Subcutaneous abdominal adipose tissue (tissue), 5 donors: ENCODE measurements at regions not wholly inside any gene's neighbourhood (a gene's known extent, or its start where the extent isn't known, plus 50 kb on each side); places are given as distances from the start of the nearest gene placed in this dataset.
"Not testable (repeated sequence)": the region's sequence is repeated elsewhere in the genome, so short reads cannot be mapped to it uniquely, and the experiment has no call there.

Experiments
- H3K27ac ChIP-seq: one replicate; pipeline ENCODE4 v1.7.0; 2013; ENCODE audit warnings: low read depth, mild to moderate bottlenecking, inconsistent platforms, low read length, moderate library complexity
- H3K27me3 ChIP-seq, 5 donors: one replicate each; pipeline ENCODE4 v1.7.0; 2013; ENCODE audit warnings: low read length in 5 of 5, inconsistent platforms in 1 of 5; ENCODE audit not compliant: control insufficient read depth in 5 of 5, insufficient read depth in 4 of 5
- H3K36me3 ChIP-seq, 5 donors: one replicate each; pipeline ENCODE4 v1.7.0; 2013; ENCODE audit warnings: low read length in 5 of 5; ENCODE audit not compliant: control insufficient read depth in 5 of 5, insufficient read depth in 5 of 5
- H3K4me1 ChIP-seq, 5 donors: one replicate each; pipeline ENCODE4 v1.7.0; 2013; ENCODE audit warnings: low read length in 5 of 5, mild to moderate bottlenecking in 3 of 5, moderate library complexity in 1 of 5; ENCODE audit not compliant: control insufficient read depth in 5 of 5, insufficient read depth in 5 of 5
- H3K4me3 ChIP-seq, 5 donors: one replicate each; pipeline ENCODE4 v1.7.0; 2013; ENCODE audit warnings: low read length in 5 of 5, low read depth in 1 of 5
- H3K9ac ChIP-seq, 5 donors: one replicate each; pipeline ENCODE4 v1.7.0; 2013; ENCODE audit warnings: low read length in 5 of 5, mild to moderate bottlenecking in 4 of 5, moderate library complexity in 3 of 5
- H3K9me3 ChIP-seq, 5 donors: one replicate each; pipeline ENCODE4 v1.7.0; 2013; ENCODE audit warnings: low read length in 5 of 5; ENCODE audit not compliant: control insufficient read depth in 5 of 5
- donor health status: healthy.
- donor health status: healthy.
- donor health status: healthy.
- donor health status: healthy.
- donor health status: healthy.

DNA sequence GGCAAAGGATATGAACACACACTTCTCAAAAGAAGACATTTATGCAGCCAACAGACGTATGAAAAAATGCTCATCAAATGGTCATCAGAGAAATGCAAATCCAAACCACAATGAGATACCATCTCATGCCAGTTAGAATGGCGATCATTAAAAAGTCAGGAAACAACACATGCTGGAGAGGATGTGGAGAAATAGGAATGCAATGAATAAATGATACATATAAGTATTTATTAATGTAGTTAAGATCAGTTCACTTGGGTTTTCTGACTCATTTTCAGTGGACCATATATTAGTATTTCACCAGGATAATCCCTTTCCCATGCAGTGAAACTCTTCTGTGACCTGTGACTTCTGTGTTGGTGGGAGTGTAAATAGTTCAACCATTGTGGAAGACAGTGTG, 110.1 kb downstream of the ATXN3L start:
- not testable (repeated sequence) for H3K9ac ChIP-seq, H3K36me3 ChIP-seq, H3K27ac ChIP-seq, H3K9me3 ChIP-seq, H3K27me3 ChIP-seq, H3K4me3 ChIP-seq
- H3K4me1 ChIP-seq: peaks cover 0 to 19% (median 8%) of the 10 kb centered on the region in 5 donors

DNA sequence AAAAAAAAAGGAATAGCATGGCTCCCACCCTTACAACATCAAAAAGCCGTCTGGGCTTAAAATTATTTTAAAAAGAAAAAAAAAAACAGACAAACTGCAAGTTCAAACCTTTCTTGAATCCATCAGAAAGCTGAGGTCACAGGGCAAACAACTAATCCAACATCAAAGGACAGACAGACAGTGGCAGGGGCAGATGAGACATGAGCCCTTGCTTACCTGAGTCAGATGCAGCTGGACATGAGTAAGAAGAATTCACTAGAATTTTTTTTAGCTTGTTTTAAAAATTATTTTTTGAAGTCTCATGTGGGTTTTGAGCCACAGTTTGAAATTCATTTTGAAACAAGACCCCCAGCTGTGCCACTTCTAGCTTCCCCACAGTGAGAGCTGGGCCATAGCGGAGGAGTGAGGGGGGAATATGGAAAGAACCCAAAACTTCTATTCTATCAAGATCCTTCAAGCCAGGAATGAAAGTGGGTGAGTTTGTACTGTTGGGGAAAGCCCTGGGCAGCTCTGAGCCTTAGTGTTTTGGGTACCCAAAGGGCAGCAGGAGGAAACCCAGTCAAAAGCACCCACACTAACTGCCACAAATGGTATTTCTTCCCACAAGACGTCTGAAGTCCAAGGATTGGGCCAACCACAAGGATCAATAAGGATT, 111.4 kb downstream of the ATXN3L start:
- Histone ChIP-seq H3K4me3 (no peak overlapping the region), H3K4me1 (peaks cover 0 to 17% (median 8%) of the 10 kb centered on the region in 5 donors), H3K9me3 (peaks cover 0 to 2% (median 0%) of the 10 kb centered on the region in 5 donors), H3K27me3 (peaks cover 0 to 7% (median 0%) of the 10 kb centered on the region in 5 donors), H3K9ac (no peak overlapping the region), H3K27ac (no peak overlapping the region), H3K36me3 (no peaks in the 10 kb centered on the region)

DNA sequence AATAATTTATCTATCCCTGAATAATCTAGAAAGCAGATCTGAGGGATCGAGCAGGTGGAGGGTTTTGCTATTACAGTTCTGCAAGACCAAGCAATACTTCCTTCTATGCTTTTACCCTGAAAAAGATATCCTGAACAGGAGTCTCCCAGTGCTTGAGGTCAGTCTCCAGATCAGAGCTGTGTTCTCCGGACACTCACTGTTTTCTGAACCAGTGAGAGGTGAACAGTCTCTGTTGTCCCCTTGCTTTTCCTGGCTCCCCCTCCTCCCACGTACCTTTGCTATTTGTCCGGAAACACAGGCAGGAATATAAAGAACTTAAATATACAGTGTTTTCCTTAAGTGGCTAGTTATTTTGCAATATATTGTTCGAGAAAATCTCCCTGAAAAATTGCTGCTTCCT, 116.6 kb downstream of the ATXN3L start:
- Histone ChIP-seq H3K36me3 (no peaks in the 10 kb centered on the region), H3K27ac (no peak overlapping the region), H3K4me1 (no peaks in the 10 kb centered on the region), H3K9me3 (no peaks in the 10 kb centered on the region), H3K9ac (no peak overlapping the region), H3K4me3 (no peak overlapping the region), H3K27me3 (peaks cover 0 to 16% (median 0%) of the 10 kb centered on the region in 5 donors)

DNA sequence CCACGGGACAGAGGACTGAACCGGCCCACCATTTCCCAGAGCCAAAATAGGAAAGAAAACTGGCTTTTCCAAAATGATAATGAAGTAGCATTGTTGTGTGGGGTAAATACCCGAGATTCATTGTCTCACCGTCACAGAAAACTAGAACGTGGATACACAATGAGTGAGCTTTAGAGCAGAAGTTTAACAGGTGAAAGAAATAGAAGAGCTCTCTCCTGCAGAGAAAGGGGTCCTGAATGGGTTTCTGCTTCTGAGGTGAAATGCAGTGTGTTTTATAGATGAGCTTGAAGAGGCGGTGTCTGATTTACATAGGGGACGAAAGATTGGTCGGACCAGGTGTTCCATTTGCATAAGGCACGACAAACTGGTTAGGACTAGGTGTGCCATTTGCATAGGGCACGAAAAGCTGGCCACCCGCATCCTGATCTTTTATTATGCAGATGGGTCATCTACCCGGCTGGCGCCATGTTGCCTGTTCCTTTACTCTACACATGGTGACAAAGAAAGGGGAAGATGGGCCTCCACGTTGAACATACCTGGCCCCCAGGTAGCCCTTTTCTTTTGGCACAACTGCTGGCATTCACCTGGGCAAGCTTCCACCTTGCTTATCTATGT, 118.1 kb downstream of the ATXN3L start:
- Histone ChIP-seq H3K36me3 (no peaks in the 10 kb centered on the region), H3K9ac (no peak overlapping the region), H3K27me3 (peaks cover 0 to 10% (median 0%) of the 10 kb centered on the region in 5 donors), H3K9me3 (no peaks in the 10 kb centered on the region), H3K4me1 (no peaks in the 10 kb centered on the region), H3K27ac (no peak overlapping the region), H3K4me3 (no peak overlapping the region)

DNA sequence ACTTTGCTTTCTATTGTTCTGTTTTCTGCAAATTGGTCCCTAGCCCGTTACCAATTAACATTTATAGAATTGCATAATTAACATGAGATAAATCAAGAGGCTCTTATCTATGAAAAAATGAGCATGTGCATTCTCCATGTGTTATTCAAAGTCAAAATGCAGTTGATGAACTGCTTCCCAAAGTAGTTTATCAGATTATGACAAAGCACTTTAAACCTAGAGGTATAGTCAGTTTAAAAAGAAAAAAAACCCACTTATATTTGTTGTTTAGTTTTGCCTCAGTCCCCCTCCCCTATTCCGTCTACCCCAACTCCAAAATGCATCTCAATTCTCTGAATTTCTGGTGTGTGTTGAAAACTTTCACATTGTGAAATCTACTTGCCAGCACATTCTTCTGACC, 119.5 kb downstream of the ATXN3L start:
- no peaks in the 10 kb centered on the region for H3K4me1 ChIP-seq
- peaks cover 0 to 10% (median 0%) of the 10 kb centered on the region in 5 donors for H3K27me3 ChIP-seq
- no peak overlapping the region for H3K27ac ChIP-seq
- no peaks in the 10 kb centered on the region for H3K36me3 ChIP-seq
- H3K9me3 ChIP-seq: no peaks in the 10 kb centered on the region
- no peak overlapping the region for H3K9ac ChIP-seq
- no peak overlapping the region for H3K4me3 ChIP-seq

DNA sequence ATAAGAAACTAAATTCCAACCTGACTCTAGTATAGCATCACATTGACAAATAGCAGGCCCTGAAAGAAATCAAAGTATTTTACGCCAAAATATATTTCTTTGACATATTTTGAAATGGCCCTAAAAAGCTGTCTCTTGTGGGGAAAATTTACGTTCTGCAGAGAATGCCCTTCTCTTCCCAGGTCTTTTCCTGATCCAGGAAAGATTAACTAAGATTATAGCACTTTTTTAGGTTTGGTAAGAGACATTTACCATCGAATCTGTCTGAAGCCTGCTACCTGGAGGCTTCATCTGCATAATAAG, 121.1 kb downstream of the ATXN3L start:
- no peak overlapping the region for H3K27ac ChIP-seq

DNA sequence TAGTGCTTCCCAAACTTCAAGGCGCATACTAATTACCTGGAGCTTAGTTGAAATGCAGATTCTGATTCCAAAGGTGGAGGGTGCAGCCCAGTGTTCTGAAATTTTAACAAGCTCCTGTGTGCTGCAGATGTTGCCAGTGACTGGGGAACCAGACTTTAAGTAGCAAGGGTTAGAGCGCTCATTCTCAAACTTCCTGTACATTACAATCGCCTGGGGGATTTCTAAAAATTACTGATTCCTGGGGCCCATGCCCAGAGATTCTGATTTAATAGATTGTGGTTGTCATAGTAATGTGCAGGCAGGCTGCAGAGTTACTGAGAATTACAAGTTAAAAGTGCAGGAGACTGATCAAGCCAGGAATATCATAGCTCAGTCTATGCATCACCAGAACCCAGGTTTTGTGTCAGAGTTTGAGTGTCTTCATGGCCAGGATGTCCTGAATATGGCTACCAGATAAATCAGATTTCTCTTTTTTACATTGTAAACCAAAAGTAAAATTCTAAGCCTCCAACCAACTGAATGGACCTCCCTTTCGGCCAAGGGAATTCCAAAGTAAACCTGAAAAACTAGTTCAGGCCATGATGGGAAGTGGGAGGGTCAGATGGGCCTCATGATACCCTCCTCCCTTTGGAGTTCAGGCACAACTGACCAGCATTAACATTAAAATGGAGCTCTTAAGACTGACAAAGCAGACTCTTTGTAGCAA, 121.6 kb downstream of the ATXN3L start:
- H3K27ac ChIP-seq: no peak overlapping the region
- H3K36me3 ChIP-seq: no peaks in the 10 kb centered on the region
- H3K4me1 ChIP-seq: no peaks in the 10 kb centered on the region
- no peak overlapping the region for H3K4me3 ChIP-seq
- no peaks in the 10 kb centered on the region for H3K9me3 ChIP-seq
- H3K27me3 ChIP-seq: peaks cover 0 to 10% (median 0%) of the 10 kb centered on the region in 5 donors
- H3K9ac ChIP-seq: no peak overlapping the region

More for the DNA sequence above, 121.1 kb downstream of the ATXN3L start:
- Histone ChIP-seq H3K27me3 (peaks cover 0 to 10% (median 0%) of the 10 kb centered on the region in 5 donors), H3K4me1 (no peaks in the 10 kb centered on the region), H3K9ac (no peak overlapping the region), H3K36me3 (no peaks in the 10 kb centered on the region), H3K9me3 (no peaks in the 10 kb centered on the region), H3K4me3 (no peak overlapping the region)

DNA sequence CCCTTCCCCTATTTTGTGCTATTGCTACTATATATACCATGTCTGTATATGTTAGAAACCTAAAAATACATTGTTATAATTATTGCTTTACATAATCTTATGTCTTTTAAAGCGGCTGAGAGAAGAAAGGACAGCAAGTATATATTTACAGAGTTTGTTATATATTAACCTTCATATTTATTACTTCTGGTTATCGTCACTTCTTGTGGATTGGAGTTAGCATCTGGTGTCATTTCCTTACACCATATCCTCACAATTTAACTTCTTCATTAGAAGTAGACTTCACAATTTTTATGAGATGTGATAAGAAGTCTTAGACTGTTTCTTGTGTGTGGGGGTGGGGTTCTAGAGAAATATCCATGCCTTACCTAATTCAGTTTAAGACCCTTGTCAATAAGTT, 123.1 kb downstream of the ATXN3L start:
- Histone ChIP-seq H3K9me3 (no peaks in the 10 kb centered on the region), H3K27ac (no peak overlapping the region), H3K9ac (no peak overlapping the region), H3K4me3 (no peak overlapping the region), H3K4me1 (no peaks in the 10 kb centered on the region), H3K36me3 (no peaks in the 10 kb centered on the region), H3K27me3 (peaks cover 0 to 8% (median 0%) of the 10 kb centered on the region in 5 donors)

DNA sequence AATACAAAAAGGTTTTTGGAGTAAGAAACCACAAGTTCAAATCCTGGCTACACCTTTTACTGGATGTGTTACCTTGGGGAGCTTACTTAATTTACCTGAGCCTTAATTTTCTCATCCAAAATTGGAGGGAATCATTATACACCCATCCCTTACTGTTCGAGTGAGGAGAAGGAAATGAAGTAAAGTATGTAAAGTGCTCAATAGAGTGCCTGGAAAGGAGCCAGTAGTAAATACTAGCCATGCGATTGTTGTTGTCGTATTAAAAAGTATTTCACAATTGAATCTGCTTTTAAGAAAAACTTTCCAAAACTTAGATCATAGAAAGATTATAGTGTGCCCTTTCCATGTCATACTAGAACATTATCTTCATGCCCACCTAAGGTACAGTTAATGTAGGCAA, 124.5 kb downstream of the ATXN3L start:
- H3K36me3 ChIP-seq: no peaks in the 10 kb centered on the region
- peaks cover 0 to 6% (median 0%) of the 10 kb centered on the region in 5 donors for H3K27me3 ChIP-seq
- H3K27ac ChIP-seq: no peak overlapping the region

More for the DNA sequence above, 124.5 kb downstream of the ATXN3L start:
- H3K9ac ChIP-seq: no peak overlapping the region
- H3K9me3 ChIP-seq: no peaks in the 10 kb centered on the region
- no peak overlapping the region for H3K4me3 ChIP-seq
- no peaks in the 10 kb centered on the region for H3K4me1 ChIP-seq
